Upper lobe of left lung (tissue), 4 donors: ENCODE measurements at regions not wholly inside any gene's neighbourhood (a gene's known extent, or its start where the extent isn't known, plus 50 kb on each side); places are given as distances from the start of the nearest gene placed in this dataset.

Experiments
- CTCF ChIP-seq, 6 experiments: fragments of 450-650 bp in 4 of 6; fragments of 200-600 bp in 2 of 6; sonication (generic) in 2 of 6; IDR thresholded peaks; one replicate each; pipeline ENCODE4 v1.5.1; 2016 to 2019; ENCODE audit warnings: antibody characterized with exemption in 6 of 6
- EP300 ChIP-seq, 4 donors: sonication (generic); formaldehyde crosslinking; IDR thresholded peaks; one replicate each; pipeline ENCODE4 v1.5.1; 2017; ENCODE audit warnings: antibody characterized with exemption in 4 of 4, control low read depth in 2 of 4
- POLR2A ChIP-seq, 4 donors: fragments of 450-650 bp; IDR thresholded peaks; one replicate each; pipeline ENCODE4 v1.5.1; 2016 to 2017; ENCODE audit warnings: antibody characterized with exemption in 4 of 4, mild to moderate bottlenecking in 2 of 4
- POLR2AphosphoS5 ChIP-seq, 2 donors: sonication (generic); formaldehyde crosslinking; IDR thresholded peaks; one replicate each; pipeline ENCODE4 v1.5.1; 2017; ENCODE audit warnings: antibody characterized with exemption in 2 of 2

- TF ChIP-seq CTCF (IDR thresholded peaks at IDR 0.05) (no peak), POLR2A (IDR thresholded peaks at IDR 0.05) (no peak), POLR2AphosphoS5 (IDR thresholded peaks at IDR 0.05) (no peak), EP300 (IDR thresholded peaks at IDR 0.05) (no peak)
These were observed 1635.2 kb downstream of the EFNB2 start for GRCh38 chr13:104900191-104900817.
